OCI-LY1 (cell line): ENCODE measurements at regions not wholly inside any gene's neighbourhood (a gene's known extent, or its start where the extent isn't known, plus 50 kb on each side); places are given as distances from the start of the nearest gene placed in this dataset.

ENCODE experiments used
- H2AFZ ChIP-seq: fragments of 200-600 bp; sonication (generic), shearing (Covaris generic); 2 replicates; pipeline ENCODE4 v1.6.0; 2014; ENCODE audit warnings: antibody characterized with exemption, mild to moderate bottlenecking, low read length
- H3F3A ChIP-seq: fragments of 200-600 bp; sonication (generic), shearing (Covaris generic); 2 replicates; pipeline ENCODE4 v1.6.0; 2014; ENCODE audit warnings: mild to moderate bottlenecking, antibody characterized with exemption, low read length, moderate library complexity; ENCODE audit not compliant: insufficient read depth
- H3K27ac ChIP-seq: fragments of 200-600 bp; sonication (generic); 2 replicates; pipeline ENCODE4 v1.5.1; 2014; ENCODE audit warnings: low read length, mixed run types, mild to moderate bottlenecking, low read depth; ENCODE audit not compliant: poor library complexity, severe bottlenecking
- H3K27me3 ChIP-seq: fragments of 200-600 bp; sonication (generic); 2 replicates; pipeline ENCODE4 v1.6.0; 2014; ENCODE audit warnings: antibody characterized with exemption, mild to moderate bottlenecking, low read length, moderate library complexity; ENCODE audit not compliant: insufficient read depth
- H3K36me3 ChIP-seq: fragments of 200-600 bp; sonication (generic); 2 replicates; pipeline ENCODE4 v1.6.1; 2014; ENCODE audit warnings: mild to moderate bottlenecking, antibody characterized with exemption, low read length, moderate library complexity, mixed read lengths; ENCODE audit not compliant: insufficient read depth
- H3K4me1 ChIP-seq: fragments of 200-600 bp; sonication (generic); 2 replicates; pipeline ENCODE4 v1.5.1; 2014; ENCODE audit warnings: mild to moderate bottlenecking, low read length, moderate library complexity; ENCODE audit not compliant: insufficient read depth, severe bottlenecking
- H3K4me2 ChIP-seq: fragments of 200-600 bp; sonication (generic), shearing (Covaris generic); 2 replicates; pipeline ENCODE4 v1.6.1; 2014; ENCODE audit warnings: low read length
- H3K4me3 ChIP-seq: fragments of 200-600 bp; sonication (generic); 2 replicates; pipeline ENCODE4 v1.5.1; 2014; ENCODE audit warnings: low read length, low read depth, mild to moderate bottlenecking, mixed read lengths; ENCODE audit not compliant: poor library complexity, severe bottlenecking
- H3K79me2 ChIP-seq: fragments of 200-600 bp; shearing (Covaris generic); 2 replicates; pipeline ENCODE4 v1.6.1; 2016; ENCODE audit warnings: mixed run types, low read length, mixed read lengths; ENCODE audit not compliant: insufficient read depth
- H3K9ac ChIP-seq: fragments of 200-600 bp; sonication (generic), shearing (Covaris generic); 2 replicates; pipeline ENCODE4 v1.6.1; 2014; ENCODE audit warnings: mild to moderate bottlenecking, low read length, mixed read lengths
- H3K9me2 ChIP-seq: fragments of 200-600 bp; sonication (generic), shearing (Covaris generic); 2 replicates; pipeline ENCODE4 v1.6.1; 2014; ENCODE audit warnings: low read depth, mild to moderate bottlenecking, low read length, mixed read lengths
- H3K9me3 ChIP-seq: fragments of 200-600 bp; shearing (Covaris generic); 2 replicates; pipeline ENCODE4 v1.6.1; 2014; ENCODE audit warnings: low read length, mixed read lengths
- H4K20me1 ChIP-seq: fragments of 200-600 bp; sonication (generic), shearing (Covaris generic); 2 replicates; pipeline ENCODE4 v1.6.0; 2016; ENCODE audit warnings: mild to moderate bottlenecking, low read length; ENCODE audit not compliant: insufficient read depth
- EZH2 ChIP-seq: fragments of 200-600 bp; sonication (generic), shearing (Covaris generic); IDR thresholded peaks from 2 replicates; pipeline ENCODE4 v1.8.0; 2017; ENCODE audit warnings: borderline replicate concordance, mixed run types, mild to moderate bottlenecking, antibody characterized with exemption, low read length, moderate library complexity, mixed read lengths
- TF ChIP-seq, protein P1 (sequence below): fragments of 200-600 bp; sonication (generic), shearing (Covaris generic); IDR thresholded peaks from 2 replicates; pipeline ENCODE4 v1.5.1; 2017; ENCODE audit warnings: mild to moderate bottlenecking, antibody characterized with exemption, low read length, moderate library complexity, mixed read lengths

DNA sequence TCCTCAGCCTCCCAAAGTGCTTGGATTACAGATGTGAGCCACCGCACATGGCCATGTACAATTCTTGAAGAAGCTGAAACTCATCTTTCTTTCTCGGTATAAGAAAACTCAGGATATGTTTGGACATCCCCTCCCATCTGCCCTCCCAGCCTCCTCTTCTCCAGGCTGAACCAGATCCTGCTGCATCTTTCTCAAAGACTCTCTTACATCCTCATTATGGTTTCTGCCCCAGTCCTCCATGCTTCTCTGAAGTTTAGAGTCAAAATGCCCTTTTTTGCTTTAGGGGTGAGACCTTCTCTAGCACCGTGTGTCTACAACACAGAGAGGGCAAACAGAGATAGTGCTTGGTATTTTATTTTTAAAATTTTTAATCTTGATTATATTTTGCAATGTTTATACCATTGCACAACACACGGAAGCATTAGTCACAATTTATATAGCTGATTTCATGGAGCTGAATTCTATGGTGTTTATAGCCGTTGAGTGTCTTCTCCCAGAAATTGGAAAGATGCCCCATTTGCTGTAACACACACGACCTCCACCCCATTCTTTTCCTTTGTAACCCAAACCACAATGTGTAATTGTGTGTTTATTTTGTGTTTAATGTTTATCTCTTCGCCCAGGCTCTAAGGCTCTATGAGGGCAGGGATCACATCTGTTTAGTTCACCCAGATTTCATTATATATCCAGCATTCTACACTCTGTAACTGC is 206.0 kb upstream of the TNP1 start:
- H3K27me3 ChIP-seq = no peaks in the 10 kb centered on the region
- H4K20me1 ChIP-seq = no peaks in the 10 kb centered on the region
- no peaks in the 10 kb centered on the region for H3K79me2 ChIP-seq
- no peaks in the 10 kb centered on the region for H3K4me1 ChIP-seq
- no peak overlapping the region for H3K27ac ChIP-seq
- H3K4me3 ChIP-seq = no peak overlapping the region
- H3K9me2 ChIP-seq = no peaks in the 10 kb centered on the region
- no peaks in the 10 kb centered on the region for H3K36me3 ChIP-seq
- H3F3A ChIP-seq = no peaks in the 10 kb centered on the region
- TF ChIP-seq EZH2 = no peak
- TF ChIP-seq, protein P1, sequence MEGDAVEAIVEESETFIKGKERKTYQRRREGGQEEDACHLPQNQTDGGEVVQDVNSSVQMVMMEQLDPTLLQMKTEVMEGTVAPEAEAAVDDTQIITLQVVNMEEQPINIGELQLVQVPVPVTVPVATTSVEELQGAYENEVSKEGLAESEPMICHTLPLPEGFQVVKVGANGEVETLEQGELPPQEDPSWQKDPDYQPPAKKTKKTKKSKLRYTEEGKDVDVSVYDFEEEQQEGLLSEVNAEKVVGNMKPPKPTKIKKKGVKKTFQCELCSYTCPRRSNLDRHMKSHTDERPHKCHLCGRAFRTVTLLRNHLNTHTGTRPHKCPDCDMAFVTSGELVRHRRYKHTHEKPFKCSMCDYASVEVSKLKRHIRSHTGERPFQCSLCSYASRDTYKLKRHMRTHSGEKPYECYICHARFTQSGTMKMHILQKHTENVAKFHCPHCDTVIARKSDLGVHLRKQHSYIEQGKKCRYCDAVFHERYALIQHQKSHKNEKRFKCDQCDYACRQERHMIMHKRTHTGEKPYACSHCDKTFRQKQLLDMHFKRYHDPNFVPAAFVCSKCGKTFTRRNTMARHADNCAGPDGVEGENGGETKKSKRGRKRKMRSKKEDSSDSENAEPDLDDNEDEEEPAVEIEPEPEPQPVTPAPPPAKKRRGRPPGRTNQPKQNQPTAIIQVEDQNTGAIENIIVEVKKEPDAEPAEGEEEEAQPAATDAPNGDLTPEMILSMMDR = no peak
- H3K9me3 ChIP-seq = no peaks in the 10 kb centered on the region
- H3K4me2 ChIP-seq = no peak overlapping the region
- no peak overlapping the region for H3K9ac ChIP-seq
- no peak overlapping the region for H2AFZ ChIP-seq

DNA sequence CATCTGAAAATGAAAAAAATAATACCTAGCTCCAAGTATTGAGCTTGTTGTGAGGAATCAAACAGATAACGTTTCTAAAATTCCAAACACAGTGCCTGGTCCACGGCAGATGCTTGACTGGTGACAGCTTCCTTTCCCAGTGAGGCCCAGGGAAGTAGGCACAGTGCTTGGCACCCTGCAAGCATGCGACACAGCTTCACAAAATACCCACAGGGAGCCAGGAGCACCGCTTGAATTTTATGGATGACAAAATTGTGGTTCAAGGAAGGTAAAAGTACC is 205.1 kb upstream of the TNP1 start:
- no peaks in the 10 kb centered on the region for H3K27me3 ChIP-seq
- H4K20me1 ChIP-seq = no peaks in the 10 kb centered on the region
- no peaks in the 10 kb centered on the region for H3K9me3 ChIP-seq
- H3K4me3 ChIP-seq = no peak overlapping the region
- H3K79me2 ChIP-seq = no peaks in the 10 kb centered on the region
- no peaks in the 10 kb centered on the region for H3K9me2 ChIP-seq
- no peak overlapping the region for H3K4me2 ChIP-seq
- no peak for TF ChIP-seq EZH2
- TF ChIP-seq, protein P1 = no peak
- no peaks in the 10 kb centered on the region for H3K36me3 ChIP-seq
- no peak overlapping the region for H3K27ac ChIP-seq
- H3K4me1 ChIP-seq = no peaks in the 10 kb centered on the region
- no peaks in the 10 kb centered on the region for H3F3A ChIP-seq
- H3K9ac ChIP-seq = no peak overlapping the region
- H2AFZ ChIP-seq = no peak overlapping the region

DNA sequence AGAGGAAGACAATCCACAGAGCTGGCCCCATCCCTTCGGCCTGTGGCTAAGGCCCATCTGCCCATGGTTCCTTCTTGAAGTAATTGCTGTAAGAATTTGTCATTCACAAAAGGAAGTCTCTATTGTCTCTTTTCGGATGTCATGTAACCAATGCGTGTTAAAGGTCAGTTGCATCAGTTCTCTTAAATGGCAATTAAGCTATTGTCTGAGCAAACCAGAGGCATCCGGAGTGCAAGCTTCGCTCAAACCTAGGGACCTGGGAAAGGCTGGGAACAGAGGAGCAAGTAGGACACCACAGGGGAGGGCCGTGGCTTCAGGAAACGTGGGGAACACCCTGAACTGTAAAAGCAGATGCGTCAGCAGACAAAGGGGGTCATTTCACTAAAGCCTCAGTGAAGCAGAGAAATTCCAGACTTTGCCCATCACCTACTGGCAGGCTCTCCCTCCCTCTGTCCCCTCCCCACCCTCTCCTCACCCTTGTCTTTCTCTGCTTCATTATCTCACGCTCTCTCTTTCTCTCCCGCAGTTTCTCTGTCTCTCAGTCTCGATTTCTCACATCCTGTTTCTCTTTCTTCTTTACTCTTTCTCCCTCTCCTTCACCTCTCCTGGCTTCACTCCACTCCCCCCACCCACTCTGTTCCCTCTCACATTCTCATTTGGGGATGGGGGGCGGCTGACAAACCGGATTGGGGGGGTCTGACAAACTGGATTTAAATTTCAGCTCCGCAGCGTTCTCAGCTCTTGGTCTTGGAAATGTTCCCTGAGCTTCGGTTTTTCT is 204.6 kb upstream of the TNP1 start:
- Histone ChIP-seq H3K27ac (no peak overlapping the region), H3K79me2 (no peaks in the 10 kb centered on the region), H3K27me3 (no peaks in the 10 kb centered on the region), H3K9me2 (no peaks in the 10 kb centered on the region), H3K4me2 (no peak overlapping the region), H3K4me3 (no peak overlapping the region), H2AFZ (no peak overlapping the region), H3K36me3 (no peaks in the 10 kb centered on the region), H4K20me1 (no peaks in the 10 kb centered on the region), H3F3A (no peaks in the 10 kb centered on the region), H3K9ac (no peak overlapping the region), H3K9me3 (no peaks in the 10 kb centered on the region), H3K4me1 (no peaks in the 10 kb centered on the region)
- TF ChIP-seq, protein P1 = no peak
- TF ChIP-seq EZH2 = no peak
